K562 (cell line): ENCODE measurements at regions not wholly inside any gene's neighbourhood (a gene's known extent, or its start where the extent isn't known, plus 50 kb on each side); places are given as distances from the start of the nearest gene placed in this dataset.

Experiments used
- ATAC-seq: fragments of 200-7000 bp; cut with Tn5 transposase; 3 replicates; pipeline ENCODE4 v1.9.1; 2020; ENCODE audit warnings: moderate library complexity
- BruUV-seq: library from RNA; stranded (reverse); fragments of 400-500 nt; replicated peaks from 2 replicates; lab custom pipeline; 2021; lab: Mats Ljungman, UMichigan
- CTCF ChIA-PET: fragments of 300-600 bp; formaldehyde crosslinking; extraction: SDS; loops from one replicate; lab custom pipeline; 2021; ENCODE audit warnings: low intra/inter-chr PET ratio; lab: Yijun Ruan, JAX
- POLR2A ChIA-PET: fragments of 300-600, 350-650 bp; sonication (Branson Sonifier 250); formaldehyde crosslinking; extraction: SDS; loops from one replicate; lab custom pipeline; 2021; ENCODE audit warnings: antibody characterized with exemption, inconsistent platforms; lab: Yijun Ruan, JAX
- DNase-seq, 4 experiments: peaks; one replicate each; pipeline versions ENCODE4 v3.0.0 to v3.0.0-alpha.2; 2011 to 2018; ENCODE audit warnings: low spot score in 3 of 4, mixed read lengths in 3 of 4; ENCODE audit errors: extremely low read depth in 1 of 4
- FAIRE-seq: peaks from 2 replicates; lab custom pipeline; 2011; peaks lifted over from hg19 to GRCh38; lab: Jason Lieb, UNC
- H2AFZ ChIP-seq: 2 replicates; pipeline ENCODE4 v1.6.0; 2011; ENCODE audit warnings: low read depth, low read length, control low read depth, inconsistent platforms
- H3K27ac ChIP-seq: fragments of 200-600 bp; 3 replicates; pipeline ENCODE4 v1.8.0; 2011; ENCODE audit warnings: low read depth, mild to moderate bottlenecking, control low read depth, inconsistent platforms, low read length, moderate library complexity, mixed read lengths; ENCODE audit errors: extremely low read depth
- H3K27me3 ChIP-seq, 2 experiments: fragments of 300-600 bp in 1 of 2; 2 replicates in 1 of 2; 3 replicates in 1 of 2; pipeline versions ENCODE4 v1.6.0 to v1.8.0; 2011; ENCODE audit warnings: inconsistent platforms in 2 of 2, low read length in 2 of 2, mild to moderate bottlenecking in 1 of 2, mixed read lengths in 1 of 2, moderate library complexity in 1 of 2; ENCODE audit not compliant: control insufficient read depth in 2 of 2, insufficient read depth in 2 of 2
- H3K36me3 ChIP-seq: fragments of 300-600 bp; 3 replicates; pipeline ENCODE4 v1.8.0; 2011; ENCODE audit warnings: mild to moderate bottlenecking, low read length, inconsistent platforms; ENCODE audit not compliant: control insufficient read depth, insufficient read depth
- H3K4me1 ChIP-seq, 2 experiments: fragments of 200-600 bp in 1 of 2; replicated peaks in 1 of 2; 2 replicates in 1 of 2; 3 replicates in 1 of 2; pipeline versions ENCODE4 v1.5.1 to v1.8.0; 2011; ENCODE audit warnings: inconsistent platforms in 2 of 2, low read length in 2 of 2, mild to moderate bottlenecking in 1 of 2, mixed read lengths in 1 of 2, moderate library complexity in 1 of 2; ENCODE audit not compliant: control insufficient read depth in 2 of 2, insufficient read depth in 2 of 2
- H3K4me2 ChIP-seq: 2 replicates; pipeline ENCODE4 v1.6.1; 2011; ENCODE audit warnings: low read length, control low read depth, inconsistent platforms, mixed read lengths; ENCODE audit not compliant: insufficient read depth
- H3K4me3 ChIP-seq: fragments of 200-600 bp; sonication (generic), shearing (Covaris generic); 2 replicates; pipeline ENCODE4 v1.5.1; 2016; ENCODE audit warnings: control low read depth, inconsistent platforms
- H3K79me2 ChIP-seq: fragments of 200-600 bp; 3 replicates; pipeline ENCODE4 v1.8.0; 2011; ENCODE audit warnings: low read length, inconsistent platforms; ENCODE audit not compliant: control insufficient read depth, insufficient read depth
- H3K9ac ChIP-seq, 2 experiments: 2 replicates each; pipeline versions ENCODE4 v1.6.0 to v1.6.1; 2011; ENCODE audit warnings: low read depth in 2 of 2, low read length in 2 of 2, control low read depth in 1 of 2, inconsistent platforms in 1 of 2, mild to moderate bottlenecking in 1 of 2, mixed read lengths in 1 of 2; ENCODE audit not compliant: insufficient read depth in 1 of 2
- H3K9me1 ChIP-seq: one replicate; pipeline ENCODE4 v1.6.0; 2011; ENCODE audit warnings: inconsistent platforms, mild to moderate bottlenecking, low read length, moderate library complexity; ENCODE audit not compliant: control insufficient read depth, insufficient read depth
- H3K9me3 ChIP-seq: replicated peaks from 2 replicates; pipeline ENCODE4 v1.5.1; 2011; ENCODE audit warnings: low read depth, low read length, inconsistent platforms; ENCODE audit not compliant: control insufficient read depth, insufficient read depth
- H4K20me1 ChIP-seq: replicated peaks from 2 replicates; pipeline ENCODE4 v1.6.1; 2011; ENCODE audit warnings: low read length, inconsistent platforms, mixed read lengths; ENCODE audit not compliant: control insufficient read depth, insufficient read depth
- GTF2F1 ChIP-seq: IDR thresholded peaks from 2 replicates; pipeline ENCODE4 v1.6.1; 2011; ENCODE audit warnings: low read depth, low read length, improper control_type of control experiment
- HNRNPK ChIP-seq: fragments of 200-400 bp; formaldehyde crosslinking; IDR thresholded peaks from one replicate; pipeline ENCODE4 v1.6.1; 2018; ENCODE audit warnings: mild to moderate bottlenecking, low read depth, low read length; ENCODE audit not compliant: poor library complexity, severe bottlenecking
- HNRNPLL ChIP-seq: fragments of 200-400 bp; formaldehyde crosslinking; IDR thresholded peaks from 2 replicates; pipeline ENCODE4 v1.6.1; 2017; ENCODE audit warnings: low read length, low read depth, mild to moderate bottlenecking; ENCODE audit not compliant: poor library complexity, severe bottlenecking
- MTA1 ChIP-seq: fragments of 450-650 bp; IDR thresholded peaks from 2 replicates; pipeline ENCODE4 v1.6.1; 2017; ENCODE audit warnings: borderline replicate concordance
- REST ChIP-seq, 2 experiments: fragments of 450-650 bp; formaldehyde crosslinking in 1 of 2; IDR thresholded peaks; 2 replicates each; pipeline versions ENCODE4 v1.4.0 to v1.6.1; 2014 to 2020; ENCODE audit warnings: mild to moderate bottlenecking in 2 of 2, borderline replicate concordance in 1 of 2, low read depth in 1 of 2
- ZBTB17 ChIP-seq: fragments of 450-650 bp; formaldehyde crosslinking; IDR thresholded peaks from 2 replicates; pipeline ENCODE4 v1.4.0; 2020; ENCODE audit warnings: mild to moderate bottlenecking
- ZBTB33 ChIP-seq: sonication (generic); formaldehyde crosslinking; IDR thresholded peaks from 2 replicates; pipeline ENCODE4 v1.8.1; 2023; ENCODE audit warnings: mild to moderate bottlenecking, missing genetic modification reagents
- WGBS: fragments of 100-300 bp; shearing (Covaris generic); methylation state at CpG from one replicate; pipeline ENCODE4 v1.1.6; 2016; ENCODE audit warnings: low coverage, mixed read lengths; ENCODE audit not compliant: insufficient coverage; ENCODE audit errors: missing lambda C conversion rate; 5-methylcytosine and 5-hydroxymethylcytosine counted together
- in situ Hi-C: fragments of 300-500 bp; cut with MboI; formaldehyde crosslinking; loops from 4 replicates; pipeline ENCODE4 v1.15.0; 2018; ENCODE audit warnings: inconsistent platforms, mixed read lengths
- intact Hi-C: fragments of 100-400 bp; cut with micrococcal nuclease; formaldehyde crosslinking; loops from 2 replicates; pipeline ENCODE4 v1.14.2; 2022

DNA sequence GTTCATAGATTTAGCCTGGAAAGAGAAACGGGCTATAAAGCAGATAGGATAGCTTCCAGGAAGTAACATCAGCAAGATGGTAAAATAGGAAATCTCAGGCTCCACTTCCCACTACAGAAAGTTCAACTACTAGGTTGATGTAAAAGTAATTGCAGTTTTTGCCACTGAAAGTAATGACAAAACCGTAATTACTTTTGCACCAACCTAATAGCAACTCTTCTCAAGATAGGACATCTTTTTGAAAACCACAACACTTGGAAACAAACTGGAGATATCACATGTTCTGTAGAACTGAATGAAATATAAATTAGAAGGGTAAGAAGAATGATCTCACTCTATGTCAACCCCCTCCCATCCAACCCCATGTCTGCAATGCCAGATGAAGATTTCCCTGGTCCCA, 1154.3 kb downstream of the BCL11A start:
- ChIA-PET POLR2A (no interaction called here), CTCF (no interaction called here)
- 0% methylated on average over 2 of the region's 2 CpGs for WGBS
- no peak for ATAC-seq
- in situ Hi-C loops: no loop called here
- Histone ChIP-seq H2AFZ (no peak overlapping the region), H3K9ac (no peak overlapping the region), H3K36me3 (no peaks in the 10 kb centered on the region), H3K79me2 (no peaks in the 10 kb centered on the region), H3K4me3 (no peak overlapping the region), H3K27me3 (no peaks in the 10 kb centered on the region), H3K9me1 (no peaks in the 10 kb centered on the region), H3K27ac (no peak overlapping the region), H3K9me3 (no peaks in the 10 kb centered on the region), H4K20me1 (no peaks in the 10 kb centered on the region), H3K4me1 (no peaks in the 10 kb centered on the region), H3K4me2 (no peak overlapping the region)
- TF ChIP-seq REST (IDR thresholded peaks at IDR 0.05; ENCODE audit: borderline replicate concordance) (no peak), REST (CRISPR knock-in tag; IDR thresholded peaks at IDR 0.05; ENCODE audit: low read depth) (no peak), HNRNPK (no peak), HNRNPLL (no peak), ZBTB33 (CRISPR knock-in tag) (no peak), ZBTB17 (no peak), MTA1 (no peak), GTF2F1 (no peak)
- BruUV-seq: no TSS peak
- no peak for DNase-seq
- FAIRE-seq: no peak
- intact Hi-C loops: no loop called here
